OCI-LY7 (cell line): ENCODE measurements at regions not wholly inside any gene's neighbourhood (a gene's known extent, or its start where the extent isn't known, plus 50 kb on each side); places are given as distances from the start of the nearest gene placed in this dataset.

Source experiments
- CTCF ChIP-seq: fragments of 200-600 bp; sonication (generic); conservative IDR thresholded peaks from 2 replicates; pipeline ENCODE4 v1.5.1; 2014; ENCODE audit warnings: mild to moderate bottlenecking, antibody characterized with exemption, low read length, moderate library complexity, mixed read lengths
- EZH2phosphoT487 ChIP-seq: fragments of 200-600 bp; sonication (generic); IDR thresholded peaks from 2 replicates; pipeline ENCODE4 v1.6.1; 2018; ENCODE audit warnings: low read depth, borderline replicate concordance, mild to moderate bottlenecking, mixed run types, antibody characterized with exemption, low read length, moderate library complexity, mixed read lengths

- TF ChIP-seq CTCF (no peak), EZH2phosphoT487 (no peak)
Measured at GRCh38 chr4:149248191-149248764, 567.4 kb downstream of the IQCM start.
